ENCODE measurements at regions not wholly inside any gene's neighbourhood (a gene's known extent, or its start where the extent isn't known, plus 50 kb on each side); places are given as distances from the start of the nearest gene placed in this dataset.

GRCh38 chr10:1968257-1969033 is 231.1 kb upstream of the ADARB2 start:
- Histone ChIP-seq H3K27me3 (ENCODE audit: insufficient read depth, low read length) (no peaks in the 10 kb centered on the region), H3K9me3 (ENCODE audit: control insufficient read depth, low read depth, low read length) (peaks cover 8% of the 10 kb centered on the region), H3K79me1 (ENCODE audit: insufficient read depth, low read depth, low read length, poor library complexity, severe bottlenecking) (no peaks in the 10 kb centered on the region), H3K4ac (ENCODE audit: low read depth, low read length) (no peak overlapping the region), H4K8ac (replicated peaks; ENCODE audit: insufficient read length, low read depth, low read length) (no peak overlapping the region), H3K23ac (ENCODE audit: insufficient read length, low read depth, low read length) (no peak overlapping the region), H4K20me1 (ENCODE audit: control insufficient read depth, insufficient read depth, insufficient read length) (no peaks in the 10 kb centered on the region), H4K91ac (ENCODE audit: insufficient read length, low read depth, low read length) (no peak overlapping the region), H2BK15ac (ENCODE audit: low read depth, low read length) (no peak overlapping the region), H4K5ac (ENCODE audit: insufficient read length, low read depth, low read length) (no peak overlapping the region), H3K56ac (ENCODE audit: insufficient read length, low read depth, low read length) (no peak overlapping the region), H3K18ac (ENCODE audit: insufficient read length, low read depth, low read length) (no peak overlapping the region), H3K79me2 (ENCODE audit: insufficient read depth, low read length) (no peaks in the 10 kb centered on the region), H3K14ac (ENCODE audit: insufficient read depth, low read length) (no peak overlapping the region), H3K4me2 (ENCODE audit: insufficient read depth, insufficient read length, low read length) (no peak overlapping the region), H2BK5ac (ENCODE audit: insufficient read length, low read length) (no peak overlapping the region), H3K9ac (ENCODE audit: extremely low read depth, insufficient read length, low read length) (no peak overlapping the region), H3K27ac (ENCODE audit: insufficient read length, low read depth, low read length) (no peak overlapping the region), H3K4me1 (ENCODE audit: insufficient read depth, low read length) (no peaks in the 10 kb centered on the region), H2BK20ac (ENCODE audit: low read depth, low read length, poor library complexity, severe bottlenecking) (no peak overlapping the region), H2BK12ac (ENCODE audit: insufficient read length, low read depth, low read length) (no peak overlapping the region), H2AK5ac (ENCODE audit: insufficient read length, low read length) (no peak overlapping the region), H2BK120ac (ENCODE audit: low read depth, low read length, poor library complexity, severe bottlenecking) (no peak overlapping the region), H3K23me2 (ENCODE audit: insufficient read length, low read depth, low read length, poor library complexity, severe bottlenecking) (no peaks in the 10 kb centered on the region), H3T11ph (ENCODE audit: low read length) (no peak overlapping the region), H2AFZ (ENCODE audit: low read length) (no peak overlapping the region)
- peaks cover 3 to 8% of the 10 kb centered on the region in 2 experiments; a peak in 4 of 5 replicates for H3K9me3 Mint-ChIP-seq
- peaks cover 6% of the 10 kb centered on the region in 2 experiments for H3K4me1 Mint-ChIP-seq
- WGBS (ENCODE audit: extremely low coverage, insufficient read length, low lambda C conversion rate): no CpG with 5 or more reads among the region's 14 CpGs
- H3K4me3 Mint-ChIP-seq: no peak overlapping the region
- no peak for TF ChIP-seq CTCF (conservative IDR thresholded peaks at IDR 0.05)
- H3K36me3 Mint-ChIP-seq (ENCODE audit: insufficient read depth in 1 of 3, low read depth in 3 of 3): no peaks in the 10 kb centered on the region
- no peaks in the 10 kb centered on the region; the same call in 1 of the 2 replicates for H3K27me3 Mint-ChIP-seq (ENCODE audit: low read depth)
- H3K27ac Mint-ChIP-seq: no peak overlapping the region
- DNase-seq: no peak
